SW 1271 (cell line): ENCODE measurements at regions not wholly inside any gene's neighbourhood (a gene's known extent, or its start where the extent isn't known, plus 50 kb on each side); places are given as distances from the start of the nearest gene placed in this dataset.

Source experiments
- DNase-seq, 2 experiments: peaks; one replicate each; lab custom pipeline; 2025; lab: John Stamatoyannopoulos, UW

DNA sequence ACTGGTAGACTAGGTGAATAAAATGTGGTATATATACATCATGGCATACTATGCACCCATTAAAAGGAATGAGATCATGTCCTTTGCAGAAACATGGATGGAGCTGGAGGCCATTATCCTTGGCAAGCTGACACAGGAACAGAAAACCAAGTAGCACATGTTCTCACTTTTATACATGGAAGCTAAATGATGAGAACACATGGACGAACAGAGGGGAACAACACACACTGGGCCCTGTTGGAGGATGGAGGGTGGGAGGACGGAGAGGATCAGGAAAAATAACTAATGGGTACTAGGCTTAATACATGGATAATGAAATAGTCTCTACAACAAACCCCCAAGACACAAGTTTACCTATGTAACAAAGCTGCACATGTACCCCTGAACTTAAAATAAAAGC lies 780.0 kb downstream of the DACH1 start:
- DNase-seq, result no peak

DNA sequence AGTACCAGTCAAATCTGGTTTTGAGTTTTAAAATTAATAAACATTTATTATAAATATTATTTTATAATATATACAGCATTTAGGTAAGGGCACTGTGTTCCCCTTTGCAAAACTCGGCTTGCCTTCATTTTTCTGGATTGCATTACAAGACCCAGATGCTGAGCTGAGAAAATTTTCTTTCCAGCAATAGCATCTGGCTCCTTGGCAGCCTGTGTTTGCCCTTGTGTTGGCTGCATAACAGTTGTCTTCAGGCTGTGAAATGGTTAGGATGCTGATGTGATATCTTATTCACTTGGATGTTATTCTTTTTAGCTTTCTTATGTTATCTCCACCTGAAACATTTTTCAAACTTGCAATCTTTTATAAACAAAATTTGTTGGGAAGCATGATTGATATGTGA lies 784.4 kb downstream of the DACH1 start:
- no peak for DNase-seq

DNA sequence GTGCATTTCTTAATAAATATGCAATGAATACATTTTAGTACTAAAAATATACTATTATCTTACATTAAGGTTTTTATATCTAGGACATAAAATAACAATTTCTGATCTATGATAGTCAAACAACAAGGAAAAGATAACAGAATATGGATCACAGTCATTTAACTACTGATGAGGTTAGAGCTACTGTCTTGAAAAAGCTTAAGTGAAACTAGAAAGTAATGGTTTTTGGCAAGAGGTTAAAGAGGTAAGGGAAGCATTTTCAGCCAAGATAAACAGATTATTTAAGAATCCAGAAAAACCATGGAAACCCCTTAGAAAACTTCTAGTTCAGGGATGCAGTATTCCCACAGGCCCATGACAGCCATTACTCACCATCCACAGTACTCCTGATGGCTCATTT lies 787.4 kb downstream of the DACH1 start:
- no peak for DNase-seq

DNA sequence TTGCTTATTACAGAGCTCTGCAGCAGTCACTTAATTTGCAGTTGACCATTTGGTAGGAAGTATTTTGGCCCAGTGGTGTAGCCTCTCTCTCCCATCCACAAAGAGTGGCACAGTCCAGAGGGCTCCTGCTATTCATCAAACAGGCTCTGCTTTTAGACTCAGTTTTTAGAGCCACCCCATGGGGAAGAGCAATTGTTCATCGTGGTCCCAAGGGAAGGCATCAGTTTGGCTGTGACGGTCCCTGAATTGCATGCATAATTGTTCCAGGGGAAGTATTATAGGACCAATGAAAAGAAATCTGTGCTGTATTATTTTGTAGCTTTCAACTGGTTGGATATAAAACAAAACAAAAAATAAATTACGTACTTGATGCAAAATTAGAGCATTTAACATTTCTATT lies 799.0 kb downstream of the DACH1 start:
- no peak for DNase-seq

DNA sequence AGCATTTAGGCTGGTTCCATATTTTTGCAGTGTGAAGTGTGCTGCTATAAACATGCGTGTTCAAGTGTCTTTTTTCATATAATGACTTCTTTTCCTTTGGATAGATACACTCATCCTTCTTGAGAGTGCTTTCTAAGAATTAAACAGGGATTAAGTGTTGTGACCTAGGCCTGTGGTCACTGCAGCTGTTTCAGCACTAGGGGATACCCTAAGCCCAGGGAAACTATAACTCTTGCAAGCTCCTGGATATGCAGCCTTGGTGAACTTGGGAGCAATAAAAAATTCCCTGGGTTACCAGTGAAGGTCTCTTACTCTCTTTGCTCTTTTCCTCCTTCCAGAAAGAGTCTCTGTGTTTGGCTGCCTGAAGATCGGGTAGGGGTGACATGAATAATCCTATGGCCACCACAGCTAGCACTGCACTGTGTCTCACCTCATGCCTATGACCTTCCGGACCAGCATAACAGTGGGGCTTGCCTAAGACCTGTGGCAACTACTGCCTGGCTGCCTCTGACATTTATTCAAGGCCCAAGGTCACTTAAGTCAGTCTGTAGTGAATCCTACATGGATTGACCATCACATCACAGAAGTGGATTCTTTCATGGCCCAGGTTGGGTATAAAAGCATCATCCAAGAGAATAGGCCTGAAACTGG lies 799.7 kb downstream of the DACH1 start:
- DNase-seq, result no peak

DNA sequence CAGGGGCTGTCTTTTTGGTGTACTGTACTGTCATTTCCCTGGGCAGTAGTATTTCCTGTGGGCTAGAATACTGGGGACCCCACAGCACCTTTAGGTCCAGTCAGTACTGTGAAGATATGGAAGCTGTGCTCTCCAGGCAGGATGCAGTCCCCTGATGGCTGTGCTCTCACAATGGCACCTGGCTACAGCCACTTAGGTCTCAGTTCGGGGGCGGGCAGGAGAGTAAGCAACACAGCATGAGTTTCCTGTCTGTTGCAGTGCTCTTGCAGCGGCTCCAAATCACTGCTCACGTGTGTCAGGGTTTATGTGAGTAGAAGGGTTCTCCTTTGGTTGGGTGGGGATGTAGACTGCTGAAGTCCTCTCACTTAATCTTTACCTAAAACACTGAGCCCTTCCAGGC lies 810.4 kb downstream of the DACH1 start:
- no peak for DNase-seq

DNA sequence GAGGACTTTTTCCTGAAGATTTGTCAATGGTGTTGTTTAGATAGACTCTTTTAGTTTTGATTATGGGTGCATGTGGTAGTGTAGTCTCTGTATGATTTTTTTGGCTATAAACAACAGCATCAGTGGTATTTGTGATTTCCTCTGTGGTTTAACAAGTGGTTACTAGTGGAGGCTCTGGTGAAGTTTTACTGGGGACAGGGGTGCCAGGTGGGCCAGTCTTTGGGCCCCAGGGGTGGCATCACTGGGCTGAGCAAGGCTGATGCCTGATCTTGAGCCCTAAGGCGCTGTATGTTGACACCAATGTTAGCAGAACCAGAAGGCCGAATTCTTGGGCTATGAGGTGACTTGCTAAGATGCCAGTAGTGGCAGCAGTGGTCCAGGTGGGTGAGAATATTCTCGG lies 811.4 kb downstream of the DACH1 start:
- DNase-seq, result no peak

DNA sequence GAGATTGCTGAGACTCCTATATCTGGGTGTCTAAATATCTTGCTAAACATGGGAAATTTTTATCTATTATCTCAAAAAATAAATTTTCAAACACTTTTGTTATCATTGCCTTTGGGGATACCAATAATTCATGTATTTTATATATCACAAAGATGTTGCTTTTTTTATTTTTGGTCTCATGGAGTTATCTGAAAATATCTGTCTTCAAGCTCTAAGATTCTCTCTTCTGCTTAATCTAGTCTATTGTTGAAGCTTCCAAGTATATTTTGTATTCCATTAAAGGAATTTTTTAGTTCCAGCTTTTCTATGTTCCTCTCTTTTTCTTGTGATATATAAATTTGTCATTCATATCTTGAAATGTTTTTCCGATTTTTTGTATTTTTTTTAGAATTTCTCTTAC lies 812.0 kb downstream of the DACH1 start:
- DNase-seq, result no peak

DNA sequence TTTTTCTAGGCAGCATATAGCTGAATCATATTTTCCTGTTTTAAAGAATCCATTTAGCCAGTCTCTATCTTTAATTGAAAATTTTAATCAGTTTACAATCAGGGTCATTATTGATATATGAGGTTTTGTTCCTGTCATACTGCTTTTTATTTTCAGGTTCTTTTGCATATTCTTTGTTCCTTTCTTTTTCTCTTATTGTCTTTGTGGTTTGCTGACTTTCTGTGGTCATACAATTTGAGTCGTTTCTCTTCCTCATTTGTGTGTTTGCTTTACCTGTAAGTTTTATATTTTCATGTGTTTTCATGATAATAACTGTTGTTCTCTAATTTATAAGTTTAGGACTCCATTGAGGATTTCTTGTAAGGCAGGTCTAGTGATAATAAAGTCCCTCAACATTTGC lies 812.6 kb downstream of the DACH1 start:
- no peak for DNase-seq

DNA sequence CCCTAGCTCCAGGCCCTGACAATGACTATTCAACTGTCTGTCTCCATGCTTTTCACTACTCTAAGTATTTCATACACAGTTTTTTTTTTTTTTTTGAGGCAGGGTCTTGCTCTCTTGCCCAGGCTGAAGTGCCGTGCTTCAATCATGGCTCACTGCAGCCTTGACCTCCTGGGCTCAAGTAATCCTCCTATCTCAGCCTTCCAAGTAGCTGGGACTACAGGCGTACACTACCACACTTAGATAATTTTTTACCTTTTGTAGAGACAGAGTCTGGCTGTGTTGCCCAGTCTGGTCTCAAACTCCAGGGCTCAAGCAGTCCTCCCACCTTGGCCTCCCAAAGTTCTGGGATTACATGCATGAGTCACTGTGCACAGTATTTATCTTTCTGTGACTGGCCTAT lies 815.4 kb downstream of the DACH1 start:
- no peak for DNase-seq

DNA sequence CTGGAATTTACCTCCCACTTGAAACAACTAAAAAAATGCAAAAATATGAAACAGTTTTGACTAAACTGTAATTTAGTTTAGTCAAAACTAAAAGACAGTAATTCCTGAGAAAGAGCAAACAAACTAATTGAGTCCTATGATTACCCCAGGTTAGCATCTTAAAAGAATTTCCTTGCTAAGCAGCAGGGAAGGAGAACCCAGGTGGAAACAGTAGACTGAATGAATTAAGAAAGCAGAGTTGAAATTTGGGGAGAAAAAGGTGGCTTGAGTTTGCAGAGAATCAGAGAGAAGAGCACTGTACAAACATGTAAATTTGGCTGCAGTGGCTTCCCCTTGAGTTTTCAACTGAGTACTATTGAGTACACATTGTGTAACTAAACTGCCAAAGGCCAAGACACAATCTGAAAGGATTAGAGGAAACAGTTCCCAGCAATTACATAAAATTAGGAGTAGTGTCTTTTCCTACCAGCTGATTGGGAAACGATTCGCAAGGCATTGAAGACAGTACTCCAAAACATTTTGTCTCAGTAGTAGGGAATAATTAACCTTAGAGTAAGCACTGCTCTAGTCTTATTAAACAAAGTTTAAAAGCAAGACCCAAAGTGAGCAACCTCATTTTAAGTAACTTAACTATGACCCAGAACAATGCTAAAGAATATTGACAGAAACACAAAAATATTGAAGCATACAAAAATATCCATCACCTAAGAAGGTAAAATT lies 820.5 kb downstream of the DACH1 start:
- no peak for DNase-seq

DNA sequence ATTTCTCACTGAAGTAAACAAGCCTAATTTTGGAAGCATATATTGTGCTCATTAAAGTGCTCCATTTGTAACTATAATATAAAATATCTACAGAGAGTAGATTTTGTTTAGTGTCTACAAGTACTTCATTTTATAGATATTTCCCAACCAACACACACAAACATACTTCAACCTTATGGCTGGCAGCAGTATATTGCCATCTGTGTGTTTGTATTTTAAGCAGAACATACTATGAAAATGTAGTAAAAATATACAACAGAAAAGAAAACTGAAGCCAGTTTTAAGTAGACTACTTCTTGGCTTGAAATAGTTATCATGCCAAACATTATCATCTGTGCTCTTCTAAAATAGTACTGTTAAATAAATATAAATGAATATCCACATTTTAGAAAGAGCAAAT lies 821.9 kb downstream of the DACH1 start:
- no peak for DNase-seq

DNA sequence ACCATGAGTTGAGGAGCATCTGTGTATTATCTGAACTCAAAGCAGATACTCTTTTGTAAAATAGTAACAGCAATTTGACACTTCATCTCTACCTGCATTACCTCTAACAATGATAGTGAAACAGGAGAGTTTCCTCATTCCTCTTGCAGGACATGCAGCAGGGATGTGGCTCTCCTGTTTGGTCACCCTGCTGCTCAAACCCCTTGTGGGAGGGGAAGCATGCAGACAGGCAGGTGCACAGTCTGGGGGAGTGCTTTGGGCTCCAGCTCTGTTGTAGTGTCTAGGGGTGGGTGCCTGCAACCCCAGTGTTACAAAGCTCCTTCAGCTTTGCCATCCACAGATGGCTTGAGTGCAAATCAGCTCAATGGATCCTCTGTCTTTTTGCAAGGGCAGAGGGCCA lies 827.6 kb downstream of the DACH1 start:
- no peak for DNase-seq

DNA sequence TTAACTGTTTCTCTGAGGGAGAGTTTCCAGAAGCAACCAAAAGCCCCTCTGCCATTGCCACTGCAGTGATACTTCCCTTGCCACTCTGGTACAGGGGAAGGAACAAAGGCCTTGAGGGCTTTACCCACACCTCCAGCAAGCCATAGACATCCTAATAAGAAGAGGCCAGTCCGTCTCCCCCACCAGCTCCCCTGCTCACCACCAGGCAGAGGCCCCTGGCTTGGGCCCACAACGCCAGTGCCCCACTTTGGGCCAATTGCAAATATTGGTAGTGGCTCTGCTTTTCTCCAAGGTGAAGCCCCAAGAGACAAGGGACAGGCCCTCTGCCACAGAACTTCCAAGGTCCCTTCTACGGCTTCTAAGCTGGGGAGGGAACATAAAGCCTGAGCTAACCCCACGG lies 833.0 kb downstream of the DACH1 start:
- DNase-seq, result no peak

DNA sequence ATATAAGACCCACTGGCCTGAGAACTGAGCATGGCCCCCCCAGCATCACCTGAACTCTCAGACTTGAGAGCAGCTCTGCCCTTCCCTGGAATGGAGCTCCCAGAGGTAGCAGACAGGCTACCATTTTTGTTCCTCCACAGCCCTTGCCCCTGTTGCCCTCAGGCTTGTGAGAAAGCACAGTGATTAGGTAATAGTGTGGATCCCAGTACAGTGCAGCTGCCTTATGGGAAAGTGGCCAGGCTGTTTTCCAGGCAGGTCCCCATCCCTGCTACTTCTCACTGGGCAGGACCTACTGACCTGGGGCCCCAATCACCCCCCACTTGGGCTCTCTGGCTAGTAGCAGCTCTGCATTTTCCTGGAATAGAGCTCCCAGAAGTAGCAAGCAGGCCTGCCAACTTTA lies 834.0 kb downstream of the DACH1 start:
- DNase-seq, result no peak

DNA sequence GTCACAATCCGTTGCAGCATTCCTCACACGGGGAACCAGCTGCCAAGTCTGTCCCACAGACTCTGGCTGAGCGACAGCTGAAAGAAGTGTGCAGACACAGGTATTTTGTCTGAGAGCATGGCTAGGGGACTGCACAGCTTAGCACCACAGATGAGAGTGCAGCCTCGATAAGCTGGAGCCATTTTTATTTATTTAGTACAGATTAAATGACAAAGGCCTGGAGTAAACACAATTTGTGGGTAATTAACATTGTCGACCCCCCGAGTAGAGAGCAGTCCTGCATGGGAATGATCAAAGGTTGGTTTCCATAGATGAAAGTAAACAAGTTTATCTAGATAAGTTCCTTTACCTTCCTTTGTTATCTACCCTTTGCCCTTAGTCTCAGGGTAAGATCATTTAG lies 836.2 kb downstream of the DACH1 start:
- DNase-seq, result no peak

DNA sequence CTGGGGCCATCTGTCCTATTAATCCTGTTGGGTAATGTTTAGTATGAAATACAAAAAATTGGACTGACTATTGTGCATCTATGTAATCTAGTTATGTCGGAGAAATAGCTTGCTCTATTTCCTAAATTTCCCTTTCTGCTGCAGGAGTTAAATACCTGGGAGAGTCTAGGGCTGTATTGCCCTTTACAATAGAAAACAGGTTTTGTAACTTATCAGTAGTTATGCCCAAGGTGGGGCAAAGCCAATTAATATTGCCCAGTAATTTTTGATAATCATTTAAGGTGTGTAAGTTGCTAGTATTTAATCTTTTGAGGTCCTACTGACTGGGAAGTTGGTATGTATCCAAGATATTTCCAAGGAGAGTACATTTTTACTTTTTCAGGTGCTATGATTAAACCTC lies 838.1 kb downstream of the DACH1 start:
- DNase-seq, result no peak

DNA sequence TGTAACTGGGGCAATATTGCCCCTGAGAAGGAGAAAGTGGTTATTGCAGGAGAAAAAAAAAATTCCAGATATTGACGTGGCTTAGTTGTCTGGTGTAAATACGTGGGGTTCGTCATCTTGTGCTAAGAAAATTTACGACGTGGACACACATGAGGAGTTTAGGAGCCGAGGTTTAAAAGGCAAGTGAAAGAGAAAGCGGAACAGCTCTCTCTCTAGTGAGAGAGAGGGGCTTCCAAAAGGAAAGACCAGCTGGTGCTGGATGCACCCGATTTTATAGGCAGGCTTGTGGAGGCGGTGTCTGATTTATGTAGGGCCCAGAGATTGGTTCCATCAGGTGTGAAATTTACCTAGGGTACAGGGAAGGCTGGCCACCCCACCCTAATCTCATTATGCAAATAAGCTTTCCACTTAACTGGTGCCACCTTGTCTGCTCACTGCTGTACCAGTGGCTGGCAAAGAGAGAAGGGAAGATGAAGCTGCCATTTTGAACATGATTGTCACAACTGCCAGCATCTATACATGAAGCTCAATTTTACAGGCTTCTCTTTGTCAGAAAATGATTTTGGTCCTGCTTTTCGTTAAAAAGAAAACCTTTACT lies 845.1 kb downstream of the DACH1 start:
- no peak for DNase-seq

DNA sequence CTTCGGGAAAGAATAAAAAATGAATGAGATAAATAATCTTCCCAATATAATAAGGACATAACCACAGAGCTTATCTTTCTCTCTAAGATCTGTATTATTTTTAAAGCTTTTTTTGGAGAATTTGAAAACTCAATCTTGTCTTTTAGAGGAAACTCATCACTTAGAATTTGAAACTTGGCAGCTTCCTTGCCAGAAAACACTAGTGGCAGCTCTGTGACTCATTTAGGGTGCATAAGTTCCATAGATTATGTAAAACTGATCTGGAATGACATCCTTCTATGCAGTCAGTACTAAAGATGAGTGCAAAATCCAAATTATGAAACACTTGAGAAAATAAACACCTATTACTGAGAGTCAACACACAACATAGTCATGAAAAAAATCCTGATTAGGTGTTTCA lies 848.0 kb downstream of the DACH1 start:
- no peak for DNase-seq

DNA sequence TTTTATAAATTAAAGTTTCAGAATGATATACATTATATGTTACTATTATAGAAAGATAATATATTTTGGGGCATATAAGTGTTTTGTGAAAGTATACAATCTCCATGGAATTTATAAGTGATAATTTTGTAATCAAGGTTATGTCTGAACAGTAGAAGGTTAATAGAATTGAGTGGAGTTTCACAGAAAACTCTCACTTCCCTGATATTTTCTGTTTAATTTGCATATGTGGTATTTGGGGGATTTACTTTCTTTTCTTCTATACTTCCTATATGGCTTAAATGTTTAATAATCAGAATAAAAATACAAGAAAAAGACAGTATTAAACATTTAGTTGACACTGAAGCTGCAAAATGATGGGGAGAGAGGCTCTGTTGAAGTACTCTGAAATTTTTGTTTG lies 848.5 kb downstream of the DACH1 start:
- DNase-seq, result no peak

DNA sequence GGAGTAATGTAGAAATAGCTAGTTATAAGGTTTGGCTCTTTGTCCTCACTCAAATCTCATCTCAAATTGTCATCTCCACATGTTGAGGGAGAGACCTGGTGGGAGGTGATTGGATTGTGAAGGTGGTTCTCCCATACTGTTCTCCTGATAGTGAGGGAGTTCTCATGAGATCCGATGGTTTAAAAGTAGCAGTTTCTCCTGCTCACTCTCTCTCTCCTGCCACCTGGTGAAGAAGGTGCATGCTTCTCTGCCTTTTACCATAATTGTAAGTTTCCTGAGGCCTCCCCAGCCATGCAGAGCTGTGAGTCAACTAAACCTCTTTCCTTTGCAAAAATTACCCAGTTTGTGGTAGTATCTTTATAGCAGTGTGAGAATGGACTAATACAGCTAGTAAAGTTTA lies 849.4 kb downstream of the DACH1 start:
- no peak for DNase-seq

DNA sequence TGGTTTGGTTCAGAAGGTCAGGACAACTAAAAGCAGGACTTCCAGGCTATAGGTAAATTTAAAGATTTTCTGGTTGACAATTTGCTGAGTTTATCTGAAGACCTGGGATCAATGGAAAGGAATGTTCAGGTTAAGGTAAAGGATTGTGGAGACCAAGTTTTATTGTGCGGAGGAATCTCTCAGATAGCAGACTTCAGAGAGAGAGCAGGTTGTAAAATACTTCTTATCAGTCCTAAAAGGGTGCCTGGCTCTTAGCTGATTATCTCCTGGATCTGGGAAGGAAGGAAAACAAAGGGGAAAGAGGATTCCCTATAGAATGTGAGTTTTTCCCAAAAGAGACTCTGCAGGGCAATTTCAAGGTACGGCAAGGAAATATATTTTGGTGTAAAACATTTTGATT lies 851.5 kb downstream of the DACH1 start:
- DNase-seq, result no peak

DNA sequence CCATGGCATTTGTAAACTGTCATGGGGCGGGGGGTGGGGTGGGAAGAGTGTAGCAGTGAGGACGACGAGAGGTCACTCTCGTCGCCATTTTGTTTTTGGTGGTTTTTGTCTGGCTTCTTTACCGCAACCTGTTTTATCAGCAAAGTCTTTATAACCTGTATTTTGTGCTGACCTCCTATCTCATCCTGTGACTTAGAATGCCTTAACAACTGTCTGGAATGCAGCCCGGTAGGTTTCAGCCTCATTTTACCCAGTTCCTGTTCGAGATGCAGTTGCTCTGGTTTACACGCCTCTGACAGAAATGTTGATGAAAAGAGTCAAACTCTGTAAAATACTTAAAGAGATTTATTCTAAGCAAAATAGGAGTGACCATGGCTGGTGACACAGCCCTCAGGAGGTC lies 852.0 kb downstream of the DACH1 start:
- DNase-seq, result no peak

DNA sequence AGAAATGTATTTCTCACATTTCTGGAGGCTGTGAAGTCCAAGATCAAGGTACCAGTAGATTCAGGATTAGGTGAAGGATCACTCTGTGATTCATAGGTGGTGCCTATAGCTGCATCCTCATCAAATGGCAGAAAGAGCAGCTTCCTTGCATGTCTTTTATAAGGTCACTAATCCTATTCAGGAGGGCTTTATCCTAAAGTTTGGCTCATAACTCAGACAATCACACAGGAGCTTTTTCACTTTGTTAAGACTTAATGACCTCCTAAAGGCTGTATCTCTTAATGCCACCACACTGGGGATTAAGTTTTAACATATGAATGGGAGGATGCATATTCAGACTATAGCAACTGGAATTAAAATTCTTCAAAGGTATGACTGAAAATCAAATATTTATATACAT lies 861.1 kb downstream of the DACH1 start:
- no peak for DNase-seq
